NB4 (cell line): ENCODE measurements at regions not wholly inside any gene's neighbourhood (a gene's known extent, or its start where the extent isn't known, plus 50 kb on each side); places are given as distances from the start of the nearest gene placed in this dataset.

Experiments used
- DNase-seq: peaks from one replicate; pipeline ENCODE4 v3.0.0; 2010; ENCODE audit warnings: low read depth
- H3K4me3 ChIP-seq: one replicate; pipeline ENCODE4 v1.5.1; 2011; ENCODE audit warnings: mild to moderate bottlenecking, low read depth, low read length, moderate library complexity
- MAX ChIP-seq: IDR thresholded peaks from 2 replicates; pipeline ENCODE4 v1.6.1; 2011; ENCODE audit warnings: low read depth, low read length
- MYC ChIP-seq: IDR thresholded peaks from 2 replicates; pipeline ENCODE4 v1.6.1; 2011; ENCODE audit warnings: low read depth, low read length
- POLR2A ChIP-seq: IDR thresholded peaks from 2 replicates; pipeline ENCODE4 v1.6.1; 2011; ENCODE audit warnings: mild to moderate bottlenecking; ENCODE audit not compliant: insufficient read length; ENCODE audit errors: extremely low read depth
- TF ChIP-seq, protein P1 (sequence below): IDR thresholded peaks from one replicate; pipeline ENCODE4 v1.5.1; 2012; ENCODE audit warnings: low read depth, low read length

- no peak overlapping the region for H3K4me3 ChIP-seq
- TF ChIP-seq MAX (no peak), MYC (no peak), POLR2A (no peak)
- TF ChIP-seq, protein P1, sequence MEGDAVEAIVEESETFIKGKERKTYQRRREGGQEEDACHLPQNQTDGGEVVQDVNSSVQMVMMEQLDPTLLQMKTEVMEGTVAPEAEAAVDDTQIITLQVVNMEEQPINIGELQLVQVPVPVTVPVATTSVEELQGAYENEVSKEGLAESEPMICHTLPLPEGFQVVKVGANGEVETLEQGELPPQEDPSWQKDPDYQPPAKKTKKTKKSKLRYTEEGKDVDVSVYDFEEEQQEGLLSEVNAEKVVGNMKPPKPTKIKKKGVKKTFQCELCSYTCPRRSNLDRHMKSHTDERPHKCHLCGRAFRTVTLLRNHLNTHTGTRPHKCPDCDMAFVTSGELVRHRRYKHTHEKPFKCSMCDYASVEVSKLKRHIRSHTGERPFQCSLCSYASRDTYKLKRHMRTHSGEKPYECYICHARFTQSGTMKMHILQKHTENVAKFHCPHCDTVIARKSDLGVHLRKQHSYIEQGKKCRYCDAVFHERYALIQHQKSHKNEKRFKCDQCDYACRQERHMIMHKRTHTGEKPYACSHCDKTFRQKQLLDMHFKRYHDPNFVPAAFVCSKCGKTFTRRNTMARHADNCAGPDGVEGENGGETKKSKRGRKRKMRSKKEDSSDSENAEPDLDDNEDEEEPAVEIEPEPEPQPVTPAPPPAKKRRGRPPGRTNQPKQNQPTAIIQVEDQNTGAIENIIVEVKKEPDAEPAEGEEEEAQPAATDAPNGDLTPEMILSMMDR = no peak
- DNase-seq = no peak
Observed at GRCh38 chr20:41927189-41927588, 309.0 kb upstream of the CHD6 start.

- DNase-seq = no peak
- TF ChIP-seq, protein P1 = no peak
- TF ChIP-seq POLR2A = no peak
- TF ChIP-seq MAX = no peak
- TF ChIP-seq MYC = no peak
- H3K4me3 ChIP-seq = no peak overlapping the region
Observed at GRCh38 chr20:41925476-41925875, 307.3 kb upstream of the CHD6 start.

GRCh38 chr20:41923624-41924023, 305.4 kb upstream of the CHD6 start:
- no peak overlapping the region for H3K4me3 ChIP-seq

DNA sequence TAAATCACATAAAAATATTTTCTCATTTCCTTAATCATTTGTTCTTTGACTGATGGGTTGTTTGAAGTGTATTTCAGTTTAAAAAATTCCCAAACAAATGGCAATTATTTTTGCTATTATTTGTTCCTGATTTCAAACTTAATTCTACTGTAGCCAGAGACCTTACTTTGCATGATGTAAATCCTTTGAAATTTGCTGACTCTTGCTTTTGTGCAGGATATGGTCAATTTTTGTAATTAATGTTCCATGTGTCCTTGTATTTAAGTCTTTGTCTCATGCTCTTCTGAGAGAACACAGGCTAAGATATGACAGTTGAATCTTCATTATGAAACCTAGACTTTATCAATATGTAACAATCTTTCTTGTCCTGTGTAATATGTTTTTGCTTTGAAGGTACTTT, 295.0 kb upstream of the CHD6 start:
- no peak for TF ChIP-seq MAX
- TF ChIP-seq POLR2A = no peak
- TF ChIP-seq, protein P1 = no peak
- no peak for TF ChIP-seq MYC
- DNase-seq = no peak
- no peak overlapping the region for H3K4me3 ChIP-seq

More at GRCh38 chr20:41923624-41924023, 305.4 kb upstream of the CHD6 start:
- no peak for DNase-seq
- TF ChIP-seq MAX (no peak), POLR2A (no peak), MYC (no peak)
- TF ChIP-seq, protein P1 = no peak

DNA sequence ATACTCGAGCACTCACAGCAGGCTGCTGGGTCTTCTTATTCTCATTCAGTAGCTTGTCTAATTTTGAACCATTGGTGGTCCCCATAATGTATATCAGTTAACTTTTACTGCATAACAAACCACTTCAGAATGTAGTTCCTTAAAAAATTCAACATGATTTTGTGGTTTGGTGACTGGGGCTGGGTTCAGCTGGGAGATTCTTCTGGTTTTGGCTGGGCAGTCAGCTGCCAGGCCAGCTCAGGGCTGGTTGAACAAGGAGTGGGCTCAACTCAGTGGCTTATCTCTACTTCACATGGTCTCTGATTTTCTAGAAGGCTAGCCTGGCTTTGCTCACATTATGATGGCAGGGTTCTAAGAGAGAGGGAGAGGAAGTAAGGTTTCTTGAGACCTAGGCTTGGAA, 292.4 kb upstream of the CHD6 start:
- TF ChIP-seq MAX (no peak), POLR2A (no peak)
- no peak for DNase-seq
- H3K4me3 ChIP-seq = no peak overlapping the region

GRCh38 chr20:41905199-41905598, 287.0 kb upstream of the CHD6 start:
- no peak for DNase-seq

More at GRCh38 chr20:41905199-41905598, 287.0 kb upstream of the CHD6 start:
- TF ChIP-seq, protein P1 = no peak
- TF ChIP-seq POLR2A (no peak), MYC (no peak), MAX (no peak)
- no peak overlapping the region for H3K4me3 ChIP-seq
